ENCODE measurements at regions not wholly inside any gene's neighbourhood (a gene's known extent, or its start where the extent isn't known, plus 50 kb on each side); places are given as distances from the start of the nearest gene placed in this dataset.
"Not testable (repeated sequence)": the region's sequence is repeated elsewhere in the genome, so short reads cannot be mapped to it uniquely, and the experiment has no call there.

DNA sequence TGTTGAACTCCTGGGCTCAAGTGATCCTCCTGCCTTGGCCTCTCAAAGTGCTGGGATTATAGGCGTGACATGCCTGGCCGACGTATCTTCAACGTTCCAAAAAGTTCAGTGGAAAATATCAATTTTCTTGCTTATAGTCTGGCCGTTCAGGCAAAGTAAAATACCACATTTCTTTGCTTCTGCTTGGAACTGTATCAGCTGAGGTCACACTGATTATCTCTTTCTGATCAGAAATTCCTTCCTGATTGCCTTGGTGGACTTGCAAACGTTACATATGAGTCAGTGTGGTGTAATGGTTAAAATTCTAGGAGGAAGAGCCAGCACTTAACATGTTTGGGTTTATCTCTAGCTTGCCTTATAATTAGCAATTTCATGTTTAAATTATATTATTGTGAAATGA is 189.5 kb upstream of the VKORC1L1 start:
- TF ChIP-seq, protein P1, sequence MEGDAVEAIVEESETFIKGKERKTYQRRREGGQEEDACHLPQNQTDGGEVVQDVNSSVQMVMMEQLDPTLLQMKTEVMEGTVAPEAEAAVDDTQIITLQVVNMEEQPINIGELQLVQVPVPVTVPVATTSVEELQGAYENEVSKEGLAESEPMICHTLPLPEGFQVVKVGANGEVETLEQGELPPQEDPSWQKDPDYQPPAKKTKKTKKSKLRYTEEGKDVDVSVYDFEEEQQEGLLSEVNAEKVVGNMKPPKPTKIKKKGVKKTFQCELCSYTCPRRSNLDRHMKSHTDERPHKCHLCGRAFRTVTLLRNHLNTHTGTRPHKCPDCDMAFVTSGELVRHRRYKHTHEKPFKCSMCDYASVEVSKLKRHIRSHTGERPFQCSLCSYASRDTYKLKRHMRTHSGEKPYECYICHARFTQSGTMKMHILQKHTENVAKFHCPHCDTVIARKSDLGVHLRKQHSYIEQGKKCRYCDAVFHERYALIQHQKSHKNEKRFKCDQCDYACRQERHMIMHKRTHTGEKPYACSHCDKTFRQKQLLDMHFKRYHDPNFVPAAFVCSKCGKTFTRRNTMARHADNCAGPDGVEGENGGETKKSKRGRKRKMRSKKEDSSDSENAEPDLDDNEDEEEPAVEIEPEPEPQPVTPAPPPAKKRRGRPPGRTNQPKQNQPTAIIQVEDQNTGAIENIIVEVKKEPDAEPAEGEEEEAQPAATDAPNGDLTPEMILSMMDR (IDR thresholded peaks at IDR 0.05), result not testable (repeated sequence)
- TF ChIP-seq POLR2A, POLR2AphosphoS5 (IDR thresholded peaks at IDR 0.05): not testable (repeated sequence)

All from prostate gland (tissue), 2 donors.